HEK293 (cell line): ENCODE measurements at regions not wholly inside any gene's neighbourhood (a gene's known extent, or its start where the extent isn't known, plus 50 kb on each side); places are given as distances from the start of the nearest gene placed in this dataset.

ENCODE experiments used
- CTCF ChIA-PET: fragments of 350-600 bp; formaldehyde crosslinking; extraction: SDS; loops from one replicate; lab custom pipeline; 2021; ENCODE audit warnings: antibody characterized with exemption; lab: Yijun Ruan, JAX
- POLR2A ChIA-PET: fragments of 300-600 bp; formaldehyde crosslinking; extraction: SDS; loops from one replicate; lab custom pipeline; 2020; ENCODE audit warnings: antibody characterized with exemption, inconsistent platforms; lab: Yijun Ruan, JAX
- H3K27ac ChIP-seq: fragments of 200-500 bp; sonication (Bioruptor generic); 2 replicates; pipeline ENCODE4 v1.5.1; 2014; ENCODE audit warnings: low read depth, low read length, control low read depth, inconsistent platforms; ENCODE audit errors: extremely low read depth
- H3K36me3 ChIP-seq, 2 experiments: fragments of 200-500 bp in 1 of 2; sonication (Bioruptor generic) in 1 of 2; 1 replicate in 1 of 2; 2 replicates in 1 of 2; pipeline ENCODE4 v1.5.1; 2014 to 2017; ENCODE audit warnings: inconsistent platforms in 2 of 2, low read length in 2 of 2; ENCODE audit not compliant: control insufficient read depth in 2 of 2, insufficient read depth in 1 of 2
- H3K4me1 ChIP-seq: fragments of 200-500 bp; sonication (Bioruptor generic); 2 replicates; pipeline ENCODE4 v1.5.1; 2014; ENCODE audit warnings: mild to moderate bottlenecking, low read length, inconsistent platforms; ENCODE audit not compliant: control insufficient read depth, insufficient read depth
- H3K4me3 ChIP-seq: 2 replicates; pipeline ENCODE4 v1.5.1; 2011; ENCODE audit warnings: low read depth, mild to moderate bottlenecking, control low read depth, low read length, moderate library complexity
- H3K9me3 ChIP-seq: fragments of 200-500 bp; sonication (Bioruptor generic); 2 replicates; pipeline ENCODE4 v1.5.1; 2014; ENCODE audit warnings: low read depth, low read length, inconsistent platforms; ENCODE audit not compliant: control insufficient read depth, insufficient read depth
- FEZF1 ChIP-seq: fragments of 450-650 bp; formaldehyde crosslinking; IDR thresholded peaks from 2 replicates; pipeline ENCODE4 v1.5.1; 2016; ENCODE audit warnings: missing biosample characterization, missing genetic modification characterization
- SETDB1 ChIP-seq: IDR thresholded peaks from one replicate; pipeline ENCODE4 v1.6.1; 2017; ENCODE audit warnings: mild to moderate bottlenecking, low read length, moderate library complexity, mixed read lengths; ENCODE audit not compliant: insufficient read length
- SP2 ChIP-seq: fragments of 450-650 bp; formaldehyde crosslinking; IDR thresholded peaks from 2 replicates; pipeline ENCODE4 v1.5.1; 2016; ENCODE audit warnings: missing biosample characterization, missing genetic modification characterization
- TRIM28 ChIP-seq: IDR thresholded peaks from 2 replicates; pipeline ENCODE4 v1.6.1; 2011; ENCODE audit warnings: low read length, control low read depth, borderline replicate concordance
- ZNF10 ChIP-seq: fragments of 450-650 bp; formaldehyde crosslinking; IDR thresholded peaks from 2 replicates; pipeline ENCODE4 v1.5.1; 2017; ENCODE audit warnings: missing biosample characterization, missing genetic modification characterization
- ZNF114 ChIP-seq: fragments of 450-650 bp; formaldehyde crosslinking; IDR thresholded peaks from 2 replicates; pipeline ENCODE4 v1.5.0; 2017; ENCODE audit warnings: missing biosample characterization, missing genetic modification characterization
- ZNF140 ChIP-seq: fragments of 450-650 bp; formaldehyde crosslinking; IDR thresholded peaks from 2 replicates; pipeline ENCODE4 v1.5.1; 2016; ENCODE audit warnings: missing biosample characterization, missing genetic modification characterization
- ZNF184 ChIP-seq: fragments of 450-650 bp; IDR thresholded peaks from 2 replicates; pipeline ENCODE4 v1.5.1; 2018; ENCODE audit warnings: missing biosample characterization, mild to moderate bottlenecking, missing genetic modification characterization
- ZNF202 ChIP-seq: fragments of 450-650 bp; formaldehyde crosslinking; IDR thresholded peaks from 2 replicates; pipeline ENCODE4 v1.5.1; 2016; ENCODE audit warnings: missing biosample characterization, missing genetic modification characterization, borderline replicate concordance
- ZNF473 ChIP-seq: fragments of 450-650 bp; formaldehyde crosslinking; IDR thresholded peaks from 2 replicates; pipeline ENCODE4 v1.5.1; 2017; ENCODE audit warnings: missing biosample characterization, missing genetic modification characterization
- ZNF510 ChIP-seq: fragments of 450-650 bp; formaldehyde crosslinking; IDR thresholded peaks from 2 replicates; pipeline ENCODE4 v1.5.1; 2018; ENCODE audit warnings: mild to moderate bottlenecking, missing genetic modification characterization, missing biosample characterization; ENCODE audit not compliant: insufficient replicate concordance
- ZNF521 ChIP-seq: fragments of 450-650 bp; formaldehyde crosslinking; IDR thresholded peaks from 2 replicates; pipeline ENCODE4 v1.5.1; 2017; ENCODE audit warnings: missing biosample characterization, mild to moderate bottlenecking, missing genetic modification characterization
- ZNF548 ChIP-seq: fragments of 450-650 bp; formaldehyde crosslinking; IDR thresholded peaks from 2 replicates; pipeline ENCODE4 v1.5.1; 2016; ENCODE audit warnings: missing biosample characterization, missing genetic modification characterization
- ZNF555 ChIP-seq: fragments of 450-650 bp; formaldehyde crosslinking; conservative IDR thresholded peaks from 2 replicates; pipeline ENCODE4 v1.5.1; 2017; ENCODE audit warnings: missing biosample characterization, mild to moderate bottlenecking, missing genetic modification characterization, inconsistent platforms
- ZNF600 ChIP-seq: fragments of 450-650 bp; formaldehyde crosslinking; IDR thresholded peaks from 2 replicates; pipeline ENCODE4 v1.5.1; 2016; ENCODE audit warnings: missing biosample characterization, missing genetic modification characterization
- ZNF623 ChIP-seq: fragments of 450-650 bp; formaldehyde crosslinking; IDR thresholded peaks from 2 replicates; pipeline ENCODE4 v1.5.1; 2016; ENCODE audit warnings: missing biosample characterization, missing genetic modification characterization
- ZNF626 ChIP-seq: fragments of 450-650 bp; sonication (Bioruptor Pico); formaldehyde crosslinking; IDR thresholded peaks from 2 replicates; pipeline ENCODE4 v1.5.1; 2018; ENCODE audit warnings: missing biosample characterization, missing genetic modification characterization, inconsistent platforms
- ZNF629 ChIP-seq: fragments of 450-650 bp; formaldehyde crosslinking; IDR thresholded peaks from 2 replicates; pipeline ENCODE4 v1.5.1; 2017; ENCODE audit warnings: missing biosample characterization, missing genetic modification characterization
- ZNF768 ChIP-seq: fragments of 450-650 bp; formaldehyde crosslinking; IDR thresholded peaks from 2 replicates; pipeline ENCODE4 v1.5.1; 2018; ENCODE audit warnings: missing biosample characterization, mild to moderate bottlenecking, missing genetic modification characterization
- ZNF776 ChIP-seq: fragments of 450-650 bp; formaldehyde crosslinking; IDR thresholded peaks from 2 replicates; pipeline ENCODE4 v1.5.0; 2017; ENCODE audit warnings: missing biosample characterization, missing genetic modification characterization, borderline replicate concordance
- ZNF791 ChIP-seq: fragments of 450-650 bp; formaldehyde crosslinking; IDR thresholded peaks from 2 replicates; pipeline ENCODE4 v1.5.1; 2016; ENCODE audit warnings: missing biosample characterization, missing genetic modification characterization
- TF ChIP-seq, protein P1 (sequence below): fragments of 450-650 bp; formaldehyde crosslinking; IDR thresholded peaks from 2 replicates; pipeline ENCODE4 v1.5.1; 2016; ENCODE audit warnings: missing biosample characterization, missing genetic modification characterization
- TF ChIP-seq, protein P2 (sequence below): fragments of 450-650 bp; formaldehyde crosslinking; IDR thresholded peaks from 2 replicates; pipeline ENCODE4 v1.5.1; 2016; ENCODE audit warnings: missing biosample characterization, missing genetic modification characterization

DNA sequence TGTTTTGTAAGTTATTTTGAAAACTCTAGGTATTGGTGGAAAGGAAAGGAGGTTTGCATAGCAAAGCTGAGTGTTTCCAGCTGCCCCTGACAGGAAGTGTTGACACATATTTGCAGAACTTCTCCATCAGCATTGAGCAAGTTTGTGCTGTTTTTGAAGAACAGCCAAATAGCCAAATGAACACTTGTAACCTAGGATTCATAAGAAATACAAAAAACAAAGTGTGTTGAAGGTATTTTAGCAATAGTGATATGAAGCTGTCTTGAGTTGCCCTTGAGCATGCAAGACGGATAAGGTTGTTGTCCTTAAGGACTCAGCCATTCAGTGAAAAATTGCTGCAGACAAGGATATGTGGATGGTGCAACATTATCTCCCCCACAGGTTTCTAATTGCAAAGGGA is 68.3 kb upstream of the PGM2 start (continued):
- TF ChIP-seq ZNF623 (no peak), SP2 (tag by site-specific recombination) (no peak), TRIM28 (no peak), ZNF791 (no peak)

DNA sequence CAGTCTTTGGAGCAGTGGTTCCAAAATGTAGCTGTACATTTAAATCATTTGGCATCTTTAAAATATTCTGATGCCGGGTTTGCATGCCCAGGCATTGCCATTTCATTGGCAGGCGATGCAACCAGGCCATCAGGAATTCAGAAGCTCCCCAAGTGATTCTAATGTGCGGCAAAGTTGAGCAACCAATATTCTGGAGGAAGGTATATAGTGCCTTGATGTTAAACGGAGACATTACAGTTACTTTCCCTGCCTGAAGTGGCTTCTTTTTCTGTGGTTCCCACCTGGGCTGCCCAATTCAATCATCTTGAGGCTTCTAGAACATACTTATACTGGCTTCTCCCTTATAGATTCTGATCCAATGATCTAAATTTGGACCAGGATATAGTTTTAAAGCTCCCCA is 68.7 kb upstream of the PGM2 start:
- Histone ChIP-seq H3K9me3 (no peaks in the 10 kb centered on the region), H3K4me3 (no peak overlapping the region), H3K4me1 (no peaks in the 10 kb centered on the region), H3K36me3 (no peaks in the 10 kb centered on the region), H3K27ac (no peak overlapping the region)
- ChIA-PET POLR2A (no interaction called here), CTCF (interaction anchor here (1.8 kb wide), 1 partner anchor 44 kb away, joined by 7 read pairs; no protein-coding TSS in a partner anchor)
- TF ChIP-seq ZNF548 (tag by site-specific recombination): no peak

DNA sequence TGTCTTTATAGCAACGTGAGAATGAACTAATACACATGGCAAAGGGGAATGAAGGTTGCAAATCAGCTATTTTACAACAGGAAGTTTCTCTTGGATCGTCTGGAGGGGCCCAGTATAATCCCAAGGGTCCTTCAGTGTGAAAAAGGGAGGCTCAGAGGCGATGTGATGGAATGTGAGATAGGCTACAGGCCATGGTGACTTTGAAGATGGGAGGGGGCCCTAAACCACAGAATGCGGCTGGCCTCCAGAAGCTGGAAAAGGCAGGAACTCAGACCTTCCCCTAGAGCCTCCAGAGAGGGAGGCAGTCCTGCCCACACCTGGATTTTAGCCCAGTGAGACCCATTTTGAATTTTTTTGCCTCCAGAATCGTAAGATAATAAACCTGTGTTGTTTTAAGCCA is 69.4 kb upstream of the PGM2 start:
- Histone ChIP-seq H3K36me3 (no peaks in the 10 kb centered on the region), H3K9me3 (no peaks in the 10 kb centered on the region), H3K4me1 (no peaks in the 10 kb centered on the region), H3K27ac (no peak overlapping the region)
- ChIA-PET CTCF (no interaction called here), POLR2A (no interaction called here)
- no peak for TF ChIP-seq ZNF202 (tag by site-specific recombination)
- no peak for TF ChIP-seq ZNF768
- no peak for TF ChIP-seq ZNF10
- no peak for TF ChIP-seq ZNF114 (tag by site-specific recombination)
- no peak for TF ChIP-seq ZNF140 (tag by site-specific recombination)
- no peak for TF ChIP-seq ZNF473 (tag by site-specific recombination)
- TF ChIP-seq, all 188 proteins: peak for 0
- no peak overlapping the region for H3K4me3 ChIP-seq

DNA sequence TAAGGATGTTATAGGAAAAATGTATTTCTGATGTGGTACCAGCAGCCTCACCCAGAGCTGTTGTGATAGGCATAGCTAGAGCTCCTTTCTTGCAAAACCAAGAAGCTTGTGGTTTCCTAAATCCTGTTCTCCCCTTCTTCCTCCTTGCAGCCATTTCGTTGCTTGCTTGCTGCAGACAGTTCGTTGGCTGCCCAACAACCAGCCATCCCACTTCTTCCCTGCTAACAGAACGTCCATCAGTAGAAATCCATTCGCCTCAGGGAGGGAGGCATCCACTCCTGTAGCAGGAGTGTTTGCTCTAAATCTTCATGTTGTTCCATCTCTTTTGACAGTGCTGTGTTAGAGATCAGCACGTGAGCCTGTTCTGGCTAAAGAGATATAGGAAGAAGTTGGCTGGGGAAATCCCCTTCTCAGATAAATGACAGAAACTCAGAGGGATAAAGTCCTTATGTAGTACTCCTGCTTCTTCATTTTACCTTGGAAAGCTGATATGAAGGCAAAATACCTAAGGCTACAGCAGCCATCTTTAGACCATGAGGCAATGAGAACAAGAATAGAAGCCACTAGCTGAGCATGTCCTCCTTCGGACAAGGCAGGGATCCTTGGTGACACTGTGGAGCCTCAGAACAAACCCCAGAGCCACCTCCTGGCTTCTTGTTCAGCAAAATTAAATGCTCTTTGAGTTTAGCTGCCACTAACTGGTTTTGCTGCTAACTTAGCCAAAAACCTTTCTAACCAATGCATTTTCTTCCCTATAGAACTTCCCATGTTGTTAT is 68.4 kb upstream of the RELL1 start:
- H3K9me3 ChIP-seq: no peaks in the 10 kb centered on the region
- TF ChIP-seq, protein P1, sequence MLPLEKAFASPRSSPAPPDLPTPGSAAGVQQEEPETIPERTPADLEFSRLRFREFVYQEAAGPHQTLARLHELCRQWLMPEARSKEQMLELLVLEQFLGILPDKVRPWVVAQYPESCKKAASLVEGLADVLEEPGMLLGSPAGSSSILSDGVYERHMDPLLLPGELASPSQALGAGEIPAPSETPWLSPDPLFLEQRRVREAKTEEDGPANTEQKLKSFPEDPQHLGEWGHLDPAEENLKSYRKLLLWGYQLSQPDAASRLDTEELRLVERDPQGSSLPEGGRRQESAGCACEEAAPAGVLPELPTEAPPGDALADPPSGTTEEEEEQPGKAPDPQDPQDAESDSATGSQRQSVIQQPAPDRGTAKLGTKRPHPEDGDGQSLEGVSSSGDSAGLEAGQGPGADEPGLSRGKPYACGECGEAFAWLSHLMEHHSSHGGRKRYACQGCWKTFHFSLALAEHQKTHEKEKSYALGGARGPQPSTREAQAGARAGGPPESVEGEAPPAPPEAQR: no peak
- TF ChIP-seq, protein P2, sequence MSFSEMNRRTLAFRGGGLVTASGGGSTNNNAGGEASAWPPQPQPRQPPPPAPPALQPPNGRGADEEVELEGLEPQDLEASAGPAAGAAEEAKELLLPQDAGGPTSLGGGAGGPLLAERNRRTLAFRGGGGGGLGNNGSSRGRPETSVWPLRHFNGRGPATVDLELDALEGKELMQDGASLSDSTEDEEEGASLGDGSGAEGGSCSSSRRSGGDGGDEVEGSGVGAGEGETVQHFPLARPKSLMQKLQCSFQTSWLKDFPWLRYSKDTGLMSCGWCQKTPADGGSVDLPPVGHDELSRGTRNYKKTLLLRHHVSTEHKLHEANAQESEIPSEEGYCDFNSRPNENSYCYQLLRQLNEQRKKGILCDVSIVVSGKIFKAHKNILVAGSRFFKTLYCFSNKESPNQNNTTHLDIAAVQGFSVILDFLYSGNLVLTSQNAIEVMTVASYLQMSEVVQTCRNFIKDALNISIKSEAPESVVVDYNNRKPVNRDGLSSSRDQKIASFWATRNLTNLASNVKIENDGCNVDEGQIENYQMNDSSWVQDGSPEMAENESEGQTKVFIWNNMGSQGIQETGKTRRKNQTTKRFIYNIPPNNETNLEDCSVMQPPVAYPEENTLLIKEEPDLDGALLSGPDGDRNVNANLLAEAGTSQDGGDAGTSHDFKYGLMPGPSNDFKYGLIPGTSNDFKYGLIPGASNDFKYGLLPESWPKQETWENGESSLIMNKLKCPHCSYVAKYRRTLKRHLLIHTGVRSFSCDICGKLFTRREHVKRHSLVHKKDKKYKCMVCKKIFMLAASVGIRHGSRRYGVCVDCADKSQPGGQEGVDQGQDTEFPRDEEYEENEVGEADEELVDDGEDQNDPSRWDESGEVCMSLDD (tag by site-specific recombination): no peak
- TF ChIP-seq SETDB1 (no peak), ZNF184 (tag by site-specific recombination) (no peak), ZNF521 (tag by site-specific recombination) (no peak), ZNF600 (tag by site-specific recombination) (no peak), ZNF555 (tag by site-specific recombination) (no peak), ZNF776 (tag by site-specific recombination) (no peak), ZNF626 (tag by site-specific recombination) (no peak), ZNF629 (no peak), FEZF1 (tag by site-specific recombination) (no peak), ZNF510 (no peak)
- TF ChIP-seq, all 188 proteins: peak for 0
- no peak overlapping the region for H3K4me3 ChIP-seq
- ChIA-PET CTCF (interaction anchor here (0.7 kb wide), 1 partner anchor 391 kb away, joined by 3 read pairs; no protein-coding TSS in a partner anchor), POLR2A (interaction anchor here (1.2 kb wide), 1 partner anchor 10 kb away, joined by 3 read pairs; no protein-coding TSS in a partner anchor)
- no peak overlapping the region for H3K27ac ChIP-seq
- H3K4me1 ChIP-seq: no peaks in the 10 kb centered on the region
- no peaks in the 10 kb centered on the region for H3K36me3 ChIP-seq
